ENCODE measurements at regions not wholly inside any gene's neighbourhood (a gene's known extent, or its start where the extent isn't known, plus 50 kb on each side); places are given as distances from the start of the nearest gene placed in this dataset.

- no peak for TF ChIP-seq POLR2AphosphoS5 (IDR thresholded peaks at IDR 0.05; ENCODE audit: low read depth, low read length)
- no peak for TF ChIP-seq TAF1 (IDR thresholded peaks at IDR 0.05; ENCODE audit: borderline replicate concordance, insufficient read depth, low read length)
- no peak for TF ChIP-seq REST (IDR thresholded peaks at IDR 0.05; ENCODE audit: insufficient read depth in 1 of 2, low read depth in 2 of 2, low read length in 2 of 2)
- TF ChIP-seq FOXP2 (optimal IDR thresholded peaks at IDR 0.05; ENCODE audit: borderline replicate concordance, extremely low read depth, extremely low read length, insufficient read depth) = no peak
Observed at GRCh38 chr3:177439694-177440269, 242.5 kb upstream of the TBL1XR1 start.
